PFSK-1 (cell line): ENCODE measurements at regions not wholly inside any gene's neighbourhood (a gene's known extent, or its start where the extent isn't known, plus 50 kb on each side); places are given as distances from the start of the nearest gene placed in this dataset.

ENCODE experiments used
- FOXP2 ChIP-seq: optimal IDR thresholded peaks from 2 replicates; pipeline ENCODE3; 2011; ENCODE audit warnings: borderline replicate concordance, control low read depth, inconsistent platforms; ENCODE audit not compliant: insufficient read depth; ENCODE audit errors: extremely low read length, extremely low read depth
- POLR2AphosphoS5 ChIP-seq: IDR thresholded peaks from 2 replicates; pipeline ENCODE4 v1.6.1; 2012; ENCODE audit warnings: low read depth, mild to moderate bottlenecking, control low read depth, low read length, moderate library complexity
- SIN3A ChIP-seq: IDR thresholded peaks from 2 replicates; pipeline ENCODE4 v1.6.1; 2012; ENCODE audit warnings: mild to moderate bottlenecking, low read length, moderate library complexity, borderline replicate concordance; ENCODE audit not compliant: insufficient read depth
- TAF1 ChIP-seq: IDR thresholded peaks from 2 replicates; pipeline ENCODE4 v1.6.1; 2012; ENCODE audit warnings: low read length, control low read depth, borderline replicate concordance; ENCODE audit not compliant: insufficient read depth
- TF ChIP-seq, protein P1 (sequence below), 2 experiments: IDR thresholded peaks; 2 replicates each; pipeline versions ENCODE4 v1.6.1 to v1.8.0; 2011 to 2012; ENCODE audit warnings: low read depth in 2 of 2, low read length in 2 of 2, control low read depth in 1 of 2, inconsistent platforms in 1 of 2, mild to moderate bottlenecking in 1 of 2, moderate library complexity in 1 of 2; ENCODE audit not compliant: insufficient read depth in 1 of 2

DNA sequence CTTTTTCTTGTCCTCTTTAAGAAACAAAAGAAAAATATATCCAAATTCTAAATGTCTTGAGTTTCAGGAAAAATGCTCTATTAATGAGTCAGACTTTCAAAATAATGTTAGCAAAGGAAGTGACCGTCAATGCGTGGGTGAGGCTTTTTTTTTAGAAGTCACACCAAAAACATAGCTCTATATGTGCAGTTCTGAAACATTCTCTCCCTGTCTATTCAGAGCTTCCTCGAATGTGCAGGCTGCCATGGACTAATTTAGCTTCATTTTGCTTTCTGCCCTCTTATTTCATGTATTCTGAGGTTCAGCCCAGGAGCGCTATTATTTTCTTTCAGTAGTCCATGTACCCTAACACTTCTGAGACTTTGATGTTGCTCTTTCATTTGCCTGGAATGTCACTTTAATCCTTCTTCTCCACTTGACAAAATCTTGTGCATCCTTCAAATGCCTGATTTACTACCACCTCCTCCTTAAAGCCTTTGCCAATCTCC is 72.5 kb upstream of the RASA1 start:
- TF ChIP-seq FOXP2: no peak

DNA sequence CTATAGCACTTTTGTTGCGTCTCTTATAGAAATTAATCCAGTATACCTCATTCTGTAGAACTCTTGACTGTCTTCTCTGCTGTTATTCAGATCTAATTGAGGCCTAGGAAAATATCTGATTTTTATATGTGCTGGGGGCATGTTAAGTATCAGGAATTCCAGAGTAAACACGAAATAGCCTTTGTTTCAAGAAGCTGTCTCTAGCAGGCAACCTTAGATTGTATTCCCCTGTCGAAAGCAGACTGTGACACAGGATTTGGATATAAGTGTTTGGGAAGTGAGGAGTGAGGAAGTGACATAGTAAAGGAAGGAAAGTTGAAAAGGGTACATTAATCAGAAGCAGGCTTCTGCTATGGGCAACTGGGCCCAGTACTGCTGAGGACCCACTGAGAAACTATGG is 72.1 kb upstream of the RASA1 start:
- TF ChIP-seq TAF1 (no peak), FOXP2 (no peak), POLR2AphosphoS5 (no peak), SIN3A (no peak)
- TF ChIP-seq, protein P1, sequence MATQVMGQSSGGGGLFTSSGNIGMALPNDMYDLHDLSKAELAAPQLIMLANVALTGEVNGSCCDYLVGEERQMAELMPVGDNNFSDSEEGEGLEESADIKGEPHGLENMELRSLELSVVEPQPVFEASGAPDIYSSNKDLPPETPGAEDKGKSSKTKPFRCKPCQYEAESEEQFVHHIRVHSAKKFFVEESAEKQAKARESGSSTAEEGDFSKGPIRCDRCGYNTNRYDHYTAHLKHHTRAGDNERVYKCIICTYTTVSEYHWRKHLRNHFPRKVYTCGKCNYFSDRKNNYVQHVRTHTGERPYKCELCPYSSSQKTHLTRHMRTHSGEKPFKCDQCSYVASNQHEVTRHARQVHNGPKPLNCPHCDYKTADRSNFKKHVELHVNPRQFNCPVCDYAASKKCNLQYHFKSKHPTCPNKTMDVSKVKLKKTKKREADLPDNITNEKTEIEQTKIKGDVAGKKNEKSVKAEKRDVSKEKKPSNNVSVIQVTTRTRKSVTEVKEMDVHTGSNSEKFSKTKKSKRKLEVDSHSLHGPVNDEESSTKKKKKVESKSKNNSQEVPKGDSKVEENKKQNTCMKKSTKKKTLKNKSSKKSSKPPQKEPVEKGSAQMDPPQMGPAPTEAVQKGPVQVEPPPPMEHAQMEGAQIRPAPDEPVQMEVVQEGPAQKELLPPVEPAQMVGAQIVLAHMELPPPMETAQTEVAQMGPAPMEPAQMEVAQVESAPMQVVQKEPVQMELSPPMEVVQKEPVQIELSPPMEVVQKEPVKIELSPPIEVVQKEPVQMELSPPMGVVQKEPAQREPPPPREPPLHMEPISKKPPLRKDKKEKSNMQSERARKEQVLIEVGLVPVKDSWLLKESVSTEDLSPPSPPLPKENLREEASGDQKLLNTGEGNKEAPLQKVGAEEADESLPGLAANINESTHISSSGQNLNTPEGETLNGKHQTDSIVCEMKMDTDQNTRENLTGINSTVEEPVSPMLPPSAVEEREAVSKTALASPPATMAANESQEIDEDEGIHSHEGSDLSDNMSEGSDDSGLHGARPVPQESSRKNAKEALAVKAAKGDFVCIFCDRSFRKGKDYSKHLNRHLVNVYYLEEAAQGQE (IDR thresholded peaks at IDR 0.05; ENCODE audit: insufficient read depth in 1 of 2, low read depth in 2 of 2, low read length in 2 of 2): no peak

DNA sequence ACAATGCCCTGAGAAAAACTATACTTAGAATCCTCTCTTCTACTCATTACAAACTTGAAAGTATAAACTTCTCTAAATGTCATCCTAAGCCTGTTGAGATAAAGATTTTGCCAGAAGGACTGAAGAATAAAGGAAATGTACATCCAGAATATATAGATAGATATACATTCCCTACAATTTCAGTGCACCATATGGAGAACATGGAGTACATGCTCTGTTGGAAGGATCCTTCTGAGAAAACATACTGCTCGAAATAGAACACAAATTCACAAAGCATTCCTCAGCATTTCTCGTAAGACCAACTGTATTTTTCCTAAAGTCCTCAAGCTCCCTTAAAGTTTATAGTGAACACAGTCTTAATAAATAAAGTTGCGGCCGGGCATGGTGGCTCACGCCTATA is 69.7 kb upstream of the RASA1 start:
- TF ChIP-seq TAF1 (no peak), POLR2AphosphoS5 (no peak), FOXP2 (no peak), SIN3A (no peak)
- TF ChIP-seq, protein P1 (IDR thresholded peaks at IDR 0.05; ENCODE audit: insufficient read depth in 1 of 2, low read depth in 2 of 2, low read length in 2 of 2): no peak

DNA sequence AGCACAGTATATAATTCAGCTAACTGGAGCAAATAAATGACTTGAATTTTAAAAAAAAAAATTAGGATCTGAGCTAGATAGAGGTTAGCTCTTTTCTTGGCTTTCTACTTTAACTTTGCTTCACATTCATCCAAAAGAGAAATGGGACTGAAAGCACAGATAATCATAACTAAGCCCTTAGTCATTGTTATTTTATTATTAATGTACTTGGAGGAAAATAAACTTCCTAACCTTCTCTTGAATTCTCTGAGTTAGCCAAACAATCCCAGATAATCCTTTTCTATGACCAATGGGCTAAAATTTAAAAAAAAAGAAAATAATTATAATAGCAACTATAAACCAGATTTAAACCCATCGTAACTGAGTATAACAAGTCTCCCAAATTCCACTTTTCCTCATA is 57.6 kb upstream of the RASA1 start:
- TF ChIP-seq SIN3A (no peak), POLR2AphosphoS5 (no peak), FOXP2 (no peak), TAF1 (no peak)
- TF ChIP-seq, protein P1 (IDR thresholded peaks at IDR 0.05; ENCODE audit: insufficient read depth in 1 of 2, low read depth in 2 of 2, low read length in 2 of 2): no peak

DNA sequence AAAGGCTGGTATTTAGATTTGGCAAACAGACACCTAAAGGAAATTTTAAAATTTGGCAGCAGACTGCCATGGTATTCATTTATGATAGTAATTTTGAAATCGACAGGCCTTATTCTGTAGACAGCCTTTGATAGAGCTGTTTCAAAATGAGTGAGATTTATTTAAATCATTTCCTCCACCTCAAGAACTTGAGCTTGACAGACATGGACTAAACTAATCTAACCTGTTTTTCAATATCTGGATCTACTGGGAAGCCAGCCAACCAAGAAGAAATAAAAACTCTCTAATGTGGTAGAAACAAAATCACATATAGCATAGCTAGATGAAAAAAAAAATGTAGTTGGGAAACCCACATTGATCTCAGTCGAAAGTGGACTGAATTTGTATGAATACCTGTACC is 56.9 kb upstream of the RASA1 start:
- TF ChIP-seq POLR2AphosphoS5: no peak
- no peak for TF ChIP-seq FOXP2
- TF ChIP-seq SIN3A: no peak
- TF ChIP-seq, protein P1 (IDR thresholded peaks at IDR 0.05; ENCODE audit: insufficient read depth in 1 of 2, low read depth in 2 of 2, low read length in 2 of 2): no peak
- TF ChIP-seq TAF1: no peak
